Stromal cell of bone marrow (primary cell): ENCODE measurements at regions not wholly inside any gene's neighbourhood (a gene's known extent, or its start where the extent isn't known, plus 50 kb on each side); places are given as distances from the start of the nearest gene placed in this dataset.

Experiments
- DNase-seq: peaks from one replicate; pipeline ENCODE4 v3.0.0-alpha.2; 2012; ENCODE audit warnings: low read depth

GRCh38 chr17:79470754-79471153, 140.1 kb downstream of the RBFOX3 start:
- no peak for DNase-seq

GRCh38 chr17:79469646-79470045, 141.2 kb downstream of the RBFOX3 start:
- no peak for DNase-seq

GRCh38 chr17:79468183-79468944, 142.5 kb downstream of the RBFOX3 start:
- DNase-seq: no peak

- no peak for DNase-seq
Measured at GRCh38 chr17:79466562-79467350, 144.1 kb downstream of the RBFOX3 start.

GRCh38 chr17:79465681-79466025, 145.2 kb downstream of the RBFOX3 start:
- no peak for DNase-seq

- DNase-seq: no peak
Measured at GRCh38 chr17:79465011-79465680, 145.7 kb downstream of the RBFOX3 start.

- no peak for DNase-seq
Measured at GRCh38 chr17:79464318-79465010, 146.4 kb downstream of the RBFOX3 start.

GRCh38 chr17:79463421-79464317, 147.2 kb downstream of the RBFOX3 start:
- no peak for DNase-seq

- no peak for DNase-seq
Measured at GRCh38 chr17:79461041-79461440, 149.8 kb downstream of the RBFOX3 start.

GRCh38 chr17:79459846-79460245, 151.0 kb downstream of the RBFOX3 start:
- DNase-seq: no peak

- no peak for DNase-seq
Measured at GRCh38 chr17:79459003-79459655, 151.7 kb downstream of the RBFOX3 start.

GRCh38 chr17:79458356-79458755, 152.5 kb downstream of the RBFOX3 start:
- DNase-seq: no peak

GRCh38 chr17:79457889-79458288, 153.0 kb downstream of the RBFOX3 start:
- DNase-seq: no peak

- no peak for DNase-seq
Measured at GRCh38 chr17:79457376-79457775, 153.5 kb downstream of the RBFOX3 start.

- no peak for DNase-seq
Measured at GRCh38 chr17:79455636-79456035, 155.2 kb downstream of the RBFOX3 start.

- no peak for DNase-seq
Measured at GRCh38 chr17:79454826-79455225, 156.0 kb downstream of the RBFOX3 start.

GRCh38 chr17:79453481-79453880, 157.4 kb downstream of the RBFOX3 start:
- no peak for DNase-seq

- no peak for DNase-seq
Measured at GRCh38 chr17:79452706-79453105, 158.1 kb downstream of the RBFOX3 start.

- no peak for DNase-seq
Measured at GRCh38 chr17:79451167-79451566, 159.7 kb downstream of the RBFOX3 start.

- no peak for DNase-seq
Measured at GRCh38 chr17:79446399-79447009, 164.3 kb downstream of the RBFOX3 start.
